Heart left ventricle (tissue), 13 donors: ENCODE measurements at regions not wholly inside any gene's neighbourhood (a gene's known extent, or its start where the extent isn't known, plus 50 kb on each side); places are given as distances from the start of the nearest gene placed in this dataset.

ENCODE experiments used
- CTCF ChIP-seq, 12 donors: fragments of 200-600 bp; sonication (generic) in 4 of 12; IDR thresholded peaks; one replicate each; pipeline versions ENCODE4 v1.5.0 to v1.8.0; 2018 to 2022; ENCODE audit warnings: antibody characterized with exemption in 12 of 12, mild to moderate bottlenecking in 5 of 12
- POLR2A ChIP-seq, 2 donors: fragments of 450-650 bp; IDR thresholded peaks; one replicate each; pipeline ENCODE4 v1.6.1; 2017; ENCODE audit warnings: antibody characterized with exemption in 2 of 2, mild to moderate bottlenecking in 2 of 2, moderate library complexity in 2 of 2
- donor health status: ischemic (EF 13 %, LVEDD 7.1; RV severe dilation, severe dysfunction).
- donor health status: DM: no; HTN: yes; CAD: no.
- donor health status: DM: no; HTN: no; CAD: no.
- donor health status: ischemic (EF 25% LVEDD 6.9; RV normal size, moderate dysfunction).
- donor health status: ischemic (EF 25% LVEDD 5.7; RV mildly dilated, moderate dysfunction).
- donor health status: ischemic (EF 35%, LVEDD 5.7; RV mildly dilated, moderate dysfunction).
- donor health status: nonischemic (EF 11% LVEDD 7.7; RV severe dilation, severe dysfunction).
- donor health status: DM: yes; HTN: yes; CAD: no.
- donor health status: PGD.
- donor health status: ischemic (EF 29% LVEDD 5.4; RV normal size, mild dysfunction).
- donor health status: nonischemic (EF 23%, LVEDD 6.1; RV moderate dilation, normal function).

DNA sequence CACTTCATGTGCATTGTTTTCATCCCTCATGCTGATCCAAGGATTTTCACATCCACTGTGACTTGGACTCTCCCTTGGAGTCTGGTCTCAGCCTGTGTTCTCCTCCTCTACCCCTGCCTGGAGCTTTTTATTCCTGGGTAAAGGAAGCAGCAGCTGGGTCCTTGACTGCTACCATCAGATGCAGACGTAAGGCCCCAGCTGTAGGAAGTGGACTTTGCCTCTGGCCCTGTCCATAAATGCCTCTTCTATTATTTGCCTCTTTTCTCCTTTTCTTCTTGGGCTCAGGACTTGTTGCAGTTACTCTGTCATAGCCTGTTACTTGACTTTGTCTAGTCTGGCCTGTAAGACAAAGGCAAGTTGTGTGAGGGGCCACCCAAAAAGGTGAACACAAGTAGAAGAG is 303.8 kb downstream of the NXPE2 start:
- TF ChIP-seq CTCF (IDR thresholded peaks at IDR 0.05) (no peak), POLR2A (IDR thresholded peaks at IDR 0.05) (no peak)
